Activated CD8-positive, alpha-beta T cell treated with anti-CD3 and anti-CD28 coated beads for 36 hours (primary cell): ENCODE measurements at regions not wholly inside any gene's neighbourhood (a gene's known extent, or its start where the extent isn't known, plus 50 kb on each side); places are given as distances from the start of the nearest gene placed in this dataset.

Experiments used
- ATAC-seq: fragments of 200-7000 bp; cut with Tn5 transposase; one replicate; pipeline ENCODE4 v1.10.0; 2021; ENCODE audit warnings: mild to moderate bottlenecking, moderate library complexity
- CTCF ChIA-PET: fragments of 350-600 bp; sonication (Branson Sonifier 250); formaldehyde crosslinking; loops from one replicate; lab custom pipeline; 2021; ENCODE audit warnings: antibody characterized with exemption; lab: Charles Lee
- POLR2A ChIA-PET: fragments of 350-600 bp; sonication (Branson Sonifier 250); formaldehyde crosslinking; loops from one replicate; lab custom pipeline; 2021; ENCODE audit warnings: antibody characterized with exemption; lab: Charles Lee
- DNase-seq: peaks from one replicate; pipeline ENCODE4 v3.0.0-alpha.2; 2020
- H3K27ac Mint-ChIP-seq: one replicate; pipeline ENCODE4 v1.8.0; 2021; ENCODE audit warnings: mild to moderate bottlenecking, mixed read lengths
- H3K27me3 Mint-ChIP-seq: one replicate; pipeline ENCODE4 v1.8.0; 2021; ENCODE audit warnings: mixed read lengths
- H3K36me3 Mint-ChIP-seq: one replicate; pipeline ENCODE4 v1.8.0; 2021; ENCODE audit warnings: low read depth, mixed read lengths
- H3K4me1 Mint-ChIP-seq: one replicate; pipeline ENCODE4 v1.8.0; 2021; ENCODE audit warnings: low read depth, mixed read lengths
- H3K4me3 Mint-ChIP-seq: one replicate; pipeline ENCODE4 v1.8.0; 2021; ENCODE audit warnings: mild to moderate bottlenecking, moderate library complexity, mixed read lengths
- H3K9me3 Mint-ChIP-seq: one replicate; pipeline ENCODE4 v1.8.0; 2021; ENCODE audit warnings: mixed read lengths
- CTCF ChIP-seq: fragments of 200-600 bp; IDR thresholded peaks from one replicate; pipeline ENCODE4 v1.8.0; 2022; ENCODE audit warnings: antibody characterized with exemption, mild to moderate bottlenecking
- intact Hi-C: fragments of 100-400 bp; cut with micrococcal nuclease; formaldehyde crosslinking; loops from one replicate; pipeline ENCODE4 v1.10.0; 2022

GRCh38 chr10:98326621-98327027, 58.6 kb upstream of the LOXL4 start:
- Mint-ChIP-seq H3K4me3 (no peak overlapping the region), H3K27me3 (no peaks in the 10 kb centered on the region), H3K27ac (no peak overlapping the region), H3K36me3 (no peaks in the 10 kb centered on the region), H3K4me1 (no peaks in the 10 kb centered on the region), H3K9me3 (no peaks in the 10 kb centered on the region)
- ChIA-PET CTCF (interaction anchor here (1.2 kb wide), 1 partner anchor 11 kb away, joined by 3 read pairs; no protein-coding TSS in a partner anchor), POLR2A (no interaction called here)
- no peak for TF ChIP-seq CTCF
- DNase-seq = no peak
- ATAC-seq = no peak
- intact Hi-C loops = no loop called here

GRCh38 chr10:98323221-98324164, 55.5 kb upstream of the LOXL4 start:
- intact Hi-C loops = no loop called here
- ChIA-PET POLR2A (no interaction called here), CTCF (interaction anchor here (1.0 to 1.3 kb wide), 2 partner anchors 14 to 203 kb away, joined by 3 to 5 read pairs; no protein-coding TSS in a partner anchor)
- no peak for ATAC-seq
- H3K36me3 Mint-ChIP-seq = no peaks in the 10 kb centered on the region
- no peak for TF ChIP-seq CTCF
- no peaks in the 10 kb centered on the region for H3K4me1 Mint-ChIP-seq
- no peaks in the 10 kb centered on the region for H3K9me3 Mint-ChIP-seq
- DNase-seq = peak; percentile 32
- H3K27me3 Mint-ChIP-seq = no peaks in the 10 kb centered on the region
- no peak overlapping the region for H3K4me3 Mint-ChIP-seq
- H3K27ac Mint-ChIP-seq = no peak overlapping the region

- H3K4me3 Mint-ChIP-seq = no peak overlapping the region
- CTCF ChIA-PET = interaction anchor here (0.6 to 0.9 kb wide), 2 partner anchors 11 to 275 kb away, joined by 3 read pairs; no protein-coding TSS in a partner anchor
- TF ChIP-seq CTCF = no peak
- no peaks in the 10 kb centered on the region for H3K36me3 Mint-ChIP-seq
- H3K4me1 Mint-ChIP-seq = no peaks in the 10 kb centered on the region
- ATAC-seq (no peak), DNase-seq (no peak)
- POLR2A ChIA-PET = no interaction called here
- intact Hi-C loops = no loop called here
- H3K27ac Mint-ChIP-seq = no peak overlapping the region
- no peaks in the 10 kb centered on the region for H3K9me3 Mint-ChIP-seq
- no peaks in the 10 kb centered on the region for H3K27me3 Mint-ChIP-seq
These were observed 53.3 kb upstream of the LOXL4 start for GRCh38 chr10:98321186-98321780.

GRCh38 chr10:98320486-98321185, 52.6 kb upstream of the LOXL4 start:
- intact Hi-C loops = no loop called here

More at GRCh38 chr10:98320486-98321185, 52.6 kb upstream of the LOXL4 start:
- Mint-ChIP-seq H3K36me3 (no peaks in the 10 kb centered on the region), H3K27me3 (peaks cover 6% of the 10 kb centered on the region), H3K9me3 (no peaks in the 10 kb centered on the region), H3K4me1 (no peaks in the 10 kb centered on the region), H3K27ac (no peak overlapping the region), H3K4me3 (no peak overlapping the region)
- POLR2A ChIA-PET = no interaction called here
- TF ChIP-seq CTCF = no peak
- ATAC-seq = no peak
- CTCF ChIA-PET = interaction anchor here (0.6 kb wide), 1 partner anchor 12 kb away, joined by 3 read pairs; no protein-coding TSS in a partner anchor
- DNase-seq = no peak
